OCI-LY1 (cell line): ENCODE measurements at regions not wholly inside any gene's neighbourhood (a gene's known extent, or its start where the extent isn't known, plus 50 kb on each side); places are given as distances from the start of the nearest gene placed in this dataset.
"Not testable (repeated sequence)": the region's sequence is repeated elsewhere in the genome, so short reads cannot be mapped to it uniquely, and the experiment has no call there.

Experiments
- EZH2 ChIP-seq: fragments of 200-600 bp; sonication (generic), shearing (Covaris generic); IDR thresholded peaks from 2 replicates; pipeline ENCODE4 v1.8.0; 2017; ENCODE audit warnings: borderline replicate concordance, mixed run types, mild to moderate bottlenecking, antibody characterized with exemption, low read length, moderate library complexity, mixed read lengths
- TF ChIP-seq, protein P1 (sequence below): fragments of 200-600 bp; sonication (generic), shearing (Covaris generic); IDR thresholded peaks from 2 replicates; pipeline ENCODE4 v1.5.1; 2017; ENCODE audit warnings: mild to moderate bottlenecking, antibody characterized with exemption, low read length, moderate library complexity, mixed read lengths

DNA sequence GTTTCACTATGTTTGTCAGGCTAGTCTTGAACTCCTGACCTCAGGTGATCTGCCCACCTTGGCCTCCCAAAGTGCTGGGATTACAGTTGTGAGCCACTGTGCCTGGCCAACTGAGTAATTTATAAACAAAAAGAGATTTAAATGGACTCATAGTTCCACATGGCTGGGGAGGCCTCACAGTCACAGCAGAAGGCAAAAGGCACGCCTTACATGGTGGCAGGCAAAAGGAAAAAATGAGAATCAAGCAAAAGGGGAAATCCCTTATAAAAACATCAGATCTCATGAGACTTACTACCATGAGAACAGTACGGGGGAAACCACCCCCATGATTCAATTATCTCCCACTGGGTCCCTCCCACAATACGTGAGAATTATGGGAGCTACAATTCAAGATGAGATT, 73.2 kb upstream of the TIAM1 start:
- TF ChIP-seq, protein P1, sequence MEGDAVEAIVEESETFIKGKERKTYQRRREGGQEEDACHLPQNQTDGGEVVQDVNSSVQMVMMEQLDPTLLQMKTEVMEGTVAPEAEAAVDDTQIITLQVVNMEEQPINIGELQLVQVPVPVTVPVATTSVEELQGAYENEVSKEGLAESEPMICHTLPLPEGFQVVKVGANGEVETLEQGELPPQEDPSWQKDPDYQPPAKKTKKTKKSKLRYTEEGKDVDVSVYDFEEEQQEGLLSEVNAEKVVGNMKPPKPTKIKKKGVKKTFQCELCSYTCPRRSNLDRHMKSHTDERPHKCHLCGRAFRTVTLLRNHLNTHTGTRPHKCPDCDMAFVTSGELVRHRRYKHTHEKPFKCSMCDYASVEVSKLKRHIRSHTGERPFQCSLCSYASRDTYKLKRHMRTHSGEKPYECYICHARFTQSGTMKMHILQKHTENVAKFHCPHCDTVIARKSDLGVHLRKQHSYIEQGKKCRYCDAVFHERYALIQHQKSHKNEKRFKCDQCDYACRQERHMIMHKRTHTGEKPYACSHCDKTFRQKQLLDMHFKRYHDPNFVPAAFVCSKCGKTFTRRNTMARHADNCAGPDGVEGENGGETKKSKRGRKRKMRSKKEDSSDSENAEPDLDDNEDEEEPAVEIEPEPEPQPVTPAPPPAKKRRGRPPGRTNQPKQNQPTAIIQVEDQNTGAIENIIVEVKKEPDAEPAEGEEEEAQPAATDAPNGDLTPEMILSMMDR = not testable (repeated sequence)
- not testable (repeated sequence) for TF ChIP-seq EZH2
